ENCODE measurements at regions not wholly inside any gene's neighbourhood (a gene's known extent, or its start where the extent isn't known, plus 50 kb on each side); places are given as distances from the start of the nearest gene placed in this dataset.

- WGBS, 5 donors, result 68 to 80% (median 72%) methylated on average over 8 of the region's 8 CpGs
- DNase-seq, result no peak
- Histone ChIP-seq H3K36me3 (no peaks in the 10 kb centered on the region), H3K9me3 (no peaks in the 10 kb centered on the region), H3K4me3 (no peak overlapping the region), H3K27me3 (replicated peaks in 1 of 7) (no peaks in the 10 kb centered on the region), H3K4me1 (no peaks in the 10 kb centered on the region), H3K27ac (no peak overlapping the region)
- intact Hi-C loops (cut with DNase I; ENCODE audit: low total_unique reads), result no loop called here
- no peak for TF ChIP-seq POLR2A (IDR thresholded peaks at IDR 0.05)
- TF ChIP-seq CTCF (IDR thresholded peaks at IDR 0.05 in 8 of 11, conservative IDR thresholded peaks at IDR 0.05 in 3 of 11), result no peak
- TF ChIP-seq POLR2AphosphoS5 (IDR thresholded peaks at IDR 0.05), result no peak
These were observed 261.7 kb downstream of the MAT2B start for GRCh38 chr5:163766936-163767670.

GRCh38 chr5:163770625-163771024 lies 265.2 kb downstream of the MAT2B start:
- TF ChIP-seq CTCF (IDR thresholded peaks at IDR 0.05 in 8 of 11, conservative IDR thresholded peaks at IDR 0.05 in 3 of 11) (no peak), POLR2A (IDR thresholded peaks at IDR 0.05) (no peak), POLR2AphosphoS5 (IDR thresholded peaks at IDR 0.05) (no peak)
- intact Hi-C loops (cut with DNase I; ENCODE audit: low total_unique reads), result no loop called here

GRCh38 chr5:163772241-163772640 lies 266.8 kb downstream of the MAT2B start:
- no peaks in the 10 kb centered on the region for H3K9me3 ChIP-seq
- no peaks in the 10 kb centered on the region for H3K27me3 ChIP-seq (replicated peaks in 1 of 7)
- intact Hi-C loops (cut with DNase I; ENCODE audit: low total_unique reads), result no loop called here
- 81 to 92% (median 84%) methylated on average over 1 of the region's 1 CpG for whole genome bisulfite sequencing, 5 donors
- no peaks in the 10 kb centered on the region for H3K36me3 ChIP-seq
- no peaks in the 10 kb centered on the region for H3K4me1 ChIP-seq
- H3K27ac ChIP-seq, result no peak overlapping the region
- no peak for DNase-seq
- TF ChIP-seq POLR2A (IDR thresholded peaks at IDR 0.05) (no peak), CTCF (IDR thresholded peaks at IDR 0.05 in 8 of 11, conservative IDR thresholded peaks at IDR 0.05 in 3 of 11) (no peak), POLR2AphosphoS5 (IDR thresholded peaks at IDR 0.05) (no peak)
- H3K4me3 ChIP-seq, result no peak overlapping the region

More at GRCh38 chr5:163770625-163771024, 265.2 kb downstream of the MAT2B start:
- WGBS, 5 donors, result 35 to 69% (median 50%) methylated on average over 2 of the region's 2 CpGs
- Histone ChIP-seq H3K9me3 (no peaks in the 10 kb centered on the region), H3K27ac (no peak overlapping the region), H3K4me1 (no peaks in the 10 kb centered on the region), H3K36me3 (no peaks in the 10 kb centered on the region), H3K27me3 (replicated peaks in 1 of 7) (no peaks in the 10 kb centered on the region), H3K4me3 (no peak overlapping the region)
- no peak for DNase-seq

DNA sequence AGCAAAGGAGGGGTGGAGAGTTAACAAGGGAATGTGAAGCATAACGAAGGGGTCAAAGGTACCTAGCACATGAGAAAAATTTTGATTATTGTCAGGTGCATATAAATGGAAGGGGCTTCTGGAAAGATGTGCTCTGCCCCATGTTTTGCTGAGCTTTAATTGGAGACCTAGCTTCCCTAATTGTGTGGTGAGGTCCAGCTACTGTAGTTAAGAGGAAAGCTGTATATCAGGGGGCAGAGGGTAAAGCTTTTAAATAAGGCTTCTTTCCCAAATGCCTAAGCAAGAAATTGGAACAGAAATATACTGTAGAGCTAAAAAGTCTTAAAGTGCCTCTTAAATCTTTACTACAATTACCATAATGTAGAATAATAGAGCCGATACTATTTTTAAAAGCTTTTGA lies 267.2 kb downstream of the MAT2B start:
- no peaks in the 10 kb centered on the region for H3K36me3 ChIP-seq
- no peak overlapping the region for H3K4me3 ChIP-seq
- 71 to 81% (median 80%) methylated on average over 2 of the region's 2 CpGs for WGBS, 5 donors
- H3K4me1 ChIP-seq, result no peaks in the 10 kb centered on the region
- no peak for TF ChIP-seq POLR2A (IDR thresholded peaks at IDR 0.05)
- no peak for TF ChIP-seq POLR2AphosphoS5 (IDR thresholded peaks at IDR 0.05)
- TF ChIP-seq CTCF (IDR thresholded peaks at IDR 0.05 in 8 of 11, conservative IDR thresholded peaks at IDR 0.05 in 3 of 11), result no peak
- DNase-seq, result no peak
- no peaks in the 10 kb centered on the region for H3K9me3 ChIP-seq
- intact Hi-C loops (cut with DNase I; ENCODE audit: low total_unique reads), result no loop called here
- no peak overlapping the region for H3K27ac ChIP-seq
- H3K27me3 ChIP-seq (replicated peaks in 1 of 7), result no peaks in the 10 kb centered on the region
